Tibial artery (tissue), 4 donors: ENCODE measurements at regions not wholly inside any gene's neighbourhood (a gene's known extent, or its start where the extent isn't known, plus 50 kb on each side); places are given as distances from the start of the nearest gene placed in this dataset.

ENCODE experiments used
- DNase-seq, 2 donors: peaks; one replicate each; pipeline ENCODE4 v3.0.0-alpha.2; 2019
- H3K27ac ChIP-seq, 2 donors: fragments of 200-600 bp; sonication (generic) in 1 of 2; 1 replicate in 1 of 2; 2 replicates in 1 of 2; pipeline ENCODE4 v1.5.1; 2018 to 2019; ENCODE audit warnings: mild to moderate bottlenecking in 1 of 2
- H3K27me3 ChIP-seq, 2 donors: fragments of 200-600 bp; sonication (generic) in 1 of 2; one replicate each; pipeline versions ENCODE4 v1.5.1 to v1.6.0; 2016 to 2019
- H3K36me3 ChIP-seq, 3 donors: fragments of 200-600 bp; sonication (generic) in 2 of 3; one replicate each; pipeline ENCODE4 v1.5.1; 2016 to 2019; ENCODE audit warnings: mild to moderate bottlenecking in 2 of 3
- H3K4me1 ChIP-seq, 4 donors: fragments of 200-600 bp; sonication (generic) in 2 of 4; 1 replicate in 3 of 4; 2 replicates in 1 of 4; pipeline ENCODE4 v1.5.1; 2016 to 2019
- H3K4me3 ChIP-seq, 2 donors: fragments of 200-600 bp; sonication (generic) in 1 of 2; 1 replicate in 1 of 2; 2 replicates in 1 of 2; pipeline ENCODE4 v1.5.1; 2018 to 2019; ENCODE audit warnings: mild to moderate bottlenecking in 2 of 2
- H3K9me3 ChIP-seq, 3 donors: fragments of 200-600 bp; sonication (generic) in 1 of 3; one replicate each; pipeline ENCODE4 v1.5.1; 2016 to 2019
- CTCF ChIP-seq, 2 experiments: fragments of 200-600 bp in 1 of 2; fragments of 450-650 bp in 1 of 2; IDR thresholded peaks; one replicate each; pipeline ENCODE4 v1.5.1; 2017 to 2019; ENCODE audit warnings: antibody characterized with exemption in 2 of 2, mild to moderate bottlenecking in 1 of 2, moderate library complexity in 1 of 2
- intact Hi-C: fragments of 100-400 bp; cut with DNase I; formaldehyde crosslinking; loops from one replicate; pipeline ENCODE4 v1.15.0; 2023; ENCODE audit warnings: low total_unique reads

GRCh38 chr1:56442290-56442877 is 137.0 kb downstream of the PLPP3 start:
- Histone ChIP-seq H3K36me3 (no peaks in the 10 kb centered on the region), H3K4me1 (peaks cover 4 to 46% (median 15%) of the 10 kb centered on the region in 4 donors), H3K9me3 (no peaks in the 10 kb centered on the region), H3K4me3 (no peak overlapping the region), H3K27me3 (no peaks in the 10 kb centered on the region), H3K27ac (no peak overlapping the region)
- intact Hi-C loops: loop anchor here (10.0 kb wide), 1 partner anchor 132 kb away; the partner anchor contains the start of gene PLPP3
- no peak for DNase-seq
- TF ChIP-seq CTCF (IDR thresholded peaks at IDR 0.05): no peak

- intact Hi-C loops: loop anchor here (10.0 kb wide), 1 partner anchor 133 kb away; the partner anchor contains the start of gene PLPP3
Observed at GRCh38 chr1:56441601-56442000, 137.8 kb downstream of the PLPP3 start.

GRCh38 chr1:56439610-56440264 is 139.6 kb downstream of the PLPP3 start:
- no peaks in the 10 kb centered on the region for H3K9me3 ChIP-seq
- H3K4me3 ChIP-seq: no peak overlapping the region
- no peak for TF ChIP-seq CTCF (IDR thresholded peaks at IDR 0.05)
- no peaks in the 10 kb centered on the region for H3K27me3 ChIP-seq
- no peaks in the 10 kb centered on the region for H3K36me3 ChIP-seq
- H3K4me1 ChIP-seq: peaks cover 0 to 21% (median 2%) of the 10 kb centered on the region in 4 donors
- intact Hi-C loops: loop anchor here (10.0 kb wide), 1 partner anchor 135 kb away; the partner anchor contains the start of gene PLPP3
- no peak for DNase-seq
- H3K27ac ChIP-seq: no peak overlapping the region

More at GRCh38 chr1:56441601-56442000, 137.8 kb downstream of the PLPP3 start:
- H3K9me3 ChIP-seq: no peaks in the 10 kb centered on the region
- no peak for TF ChIP-seq CTCF (IDR thresholded peaks at IDR 0.05)
- H3K4me1 ChIP-seq: peaks cover 4 to 38% (median 9%) of the 10 kb centered on the region in 4 donors
- no peaks in the 10 kb centered on the region for H3K36me3 ChIP-seq
- DNase-seq: no peak
- H3K27me3 ChIP-seq: no peaks in the 10 kb centered on the region
- no peak overlapping the region for H3K4me3 ChIP-seq
- no peak overlapping the region for H3K27ac ChIP-seq

- H3K36me3 ChIP-seq: no peaks in the 10 kb centered on the region
- no peaks in the 10 kb centered on the region for H3K27me3 ChIP-seq
- intact Hi-C loops: no loop called here
- H3K4me3 ChIP-seq: no peak overlapping the region
- H3K27ac ChIP-seq: no peak overlapping the region
- DNase-seq: no peak
- H3K4me1 ChIP-seq: peaks cover 0 to 21% (median 2%) of the 10 kb centered on the region in 4 donors
- TF ChIP-seq CTCF (IDR thresholded peaks at IDR 0.05): no peak
- H3K9me3 ChIP-seq: no peaks in the 10 kb centered on the region
Observed at GRCh38 chr1:56438901-56439551, 140.3 kb downstream of the PLPP3 start.

- Histone ChIP-seq H3K27me3 (no peaks in the 10 kb centered on the region), H3K27ac (no peak overlapping the region), H3K36me3 (no peaks in the 10 kb centered on the region), H3K9me3 (no peaks in the 10 kb centered on the region), H3K4me1 (peaks cover 0 to 21% (median 2%) of the 10 kb centered on the region in 4 donors), H3K4me3 (no peak overlapping the region)
- intact Hi-C loops: no loop called here
- DNase-seq: no peak
- TF ChIP-seq CTCF (IDR thresholded peaks at IDR 0.05): no peak
Observed at GRCh38 chr1:56437959-56438358, 141.4 kb downstream of the PLPP3 start.
